GM10266 (cell line): ENCODE measurements at regions not wholly inside any gene's neighbourhood (a gene's known extent, or its start where the extent isn't known, plus 50 kb on each side); places are given as distances from the start of the nearest gene placed in this dataset.
"Not testable (repeated sequence)": the region's sequence is repeated elsewhere in the genome, so short reads cannot be mapped to it uniquely, and the experiment has no call there.

Source experiments
- DNase-seq: peaks from one replicate; pipeline ENCODE4 v3.0.0; 2012; ENCODE audit errors: extremely low spot score
- TF ChIP-seq, protein P1 (sequence below): IDR thresholded peaks from 2 replicates; pipeline ENCODE4 v1.5.1; 2012; ENCODE audit warnings: mild to moderate bottlenecking, low read depth; ENCODE audit not compliant: control insufficient read depth, insufficient read depth; ENCODE audit errors: missing control alignments

DNA sequence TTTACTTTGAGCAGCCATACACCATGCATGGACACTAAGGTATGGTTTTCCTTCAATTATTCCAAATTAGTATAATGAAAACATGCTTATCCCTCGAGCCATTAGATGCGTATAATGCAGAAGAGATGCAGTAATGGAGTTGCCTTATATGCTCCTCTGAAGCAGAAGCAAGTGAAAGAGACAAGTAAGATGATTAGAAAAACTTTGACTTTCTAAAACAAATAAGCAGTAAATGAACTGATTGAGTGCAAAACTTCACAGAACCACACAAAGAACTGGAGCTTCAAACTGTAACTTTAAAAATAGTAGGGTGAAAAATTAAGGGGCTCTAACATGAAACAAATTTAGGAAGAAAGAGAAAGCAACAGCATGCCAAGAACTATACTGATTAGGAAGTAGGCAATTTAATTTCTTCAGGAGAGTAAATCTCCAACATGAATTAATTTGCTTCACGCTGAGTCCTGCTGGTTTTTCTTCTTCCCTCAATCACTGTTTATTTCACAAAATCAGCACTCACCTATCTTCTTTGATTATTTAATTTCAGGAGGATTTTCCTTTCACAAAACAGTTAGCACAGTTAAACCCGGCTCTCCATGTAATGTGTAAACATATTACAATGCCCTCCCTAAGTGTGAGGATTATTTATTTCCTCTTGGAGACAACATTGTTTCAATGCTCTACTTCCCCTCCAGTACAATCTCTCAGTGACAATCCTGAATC is 90.3 kb upstream of the PAM start:
- DNase-seq = no peak
- TF ChIP-seq, protein P1, sequence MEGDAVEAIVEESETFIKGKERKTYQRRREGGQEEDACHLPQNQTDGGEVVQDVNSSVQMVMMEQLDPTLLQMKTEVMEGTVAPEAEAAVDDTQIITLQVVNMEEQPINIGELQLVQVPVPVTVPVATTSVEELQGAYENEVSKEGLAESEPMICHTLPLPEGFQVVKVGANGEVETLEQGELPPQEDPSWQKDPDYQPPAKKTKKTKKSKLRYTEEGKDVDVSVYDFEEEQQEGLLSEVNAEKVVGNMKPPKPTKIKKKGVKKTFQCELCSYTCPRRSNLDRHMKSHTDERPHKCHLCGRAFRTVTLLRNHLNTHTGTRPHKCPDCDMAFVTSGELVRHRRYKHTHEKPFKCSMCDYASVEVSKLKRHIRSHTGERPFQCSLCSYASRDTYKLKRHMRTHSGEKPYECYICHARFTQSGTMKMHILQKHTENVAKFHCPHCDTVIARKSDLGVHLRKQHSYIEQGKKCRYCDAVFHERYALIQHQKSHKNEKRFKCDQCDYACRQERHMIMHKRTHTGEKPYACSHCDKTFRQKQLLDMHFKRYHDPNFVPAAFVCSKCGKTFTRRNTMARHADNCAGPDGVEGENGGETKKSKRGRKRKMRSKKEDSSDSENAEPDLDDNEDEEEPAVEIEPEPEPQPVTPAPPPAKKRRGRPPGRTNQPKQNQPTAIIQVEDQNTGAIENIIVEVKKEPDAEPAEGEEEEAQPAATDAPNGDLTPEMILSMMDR = no peak

- DNase-seq = no peak
- TF ChIP-seq, protein P1 = no peak
These were observed 88.8 kb upstream of the PAM start for GRCh38 chr5:102666164-102666946.

DNA sequence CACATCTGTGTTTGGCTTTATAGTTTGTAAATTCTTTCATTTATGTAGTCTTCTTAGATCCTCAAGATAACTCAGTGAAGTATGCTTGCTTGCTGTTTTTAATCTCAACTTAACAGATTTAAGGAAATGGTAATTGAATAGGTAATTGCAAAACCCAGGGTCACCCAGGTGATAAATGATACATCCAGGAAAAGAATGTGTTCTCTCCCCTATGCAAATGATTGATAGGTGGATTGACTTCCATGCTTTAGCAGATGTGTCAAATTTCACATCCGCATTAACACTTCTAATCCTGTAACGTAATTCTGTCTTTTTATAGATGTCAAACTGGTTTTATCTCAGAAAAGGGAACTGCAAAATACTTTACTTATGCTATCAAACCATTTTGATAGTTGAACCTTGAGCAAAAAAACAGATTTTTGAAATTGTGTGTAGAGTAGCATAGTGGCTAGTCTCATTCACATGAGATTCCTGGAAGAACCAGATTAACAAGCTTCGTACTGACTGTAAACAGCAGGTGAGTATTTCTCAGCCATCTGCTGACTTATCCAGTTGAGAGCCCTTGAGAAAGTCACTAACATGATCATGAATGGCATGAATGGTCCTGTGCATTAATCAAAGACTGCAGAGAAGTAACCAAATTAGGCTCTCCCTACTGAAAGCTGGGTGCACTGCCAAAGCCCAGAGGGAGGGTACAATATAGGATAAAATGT is 86.7 kb upstream of the PAM start:
- no peak for DNase-seq
- TF ChIP-seq, protein P1 = no peak

GRCh38 chr5:102670224-102670836 is 84.8 kb upstream of the PAM start:
- TF ChIP-seq, protein P1 = peak; percentile 64
- DNase-seq = peak; percentile 43

GRCh38 chr5:102671033-102671734 is 83.9 kb upstream of the PAM start:
- DNase-seq = not testable (repeated sequence)

- TF ChIP-seq, protein P1 = no peak
- no peak for DNase-seq
These were observed 76.6 kb upstream of the PAM start for GRCh38 chr5:102678267-102679058.
